Tibial nerve (tissue), 4 donors: ENCODE measurements at regions not wholly inside any gene's neighbourhood (a gene's known extent, or its start where the extent isn't known, plus 50 kb on each side); places are given as distances from the start of the nearest gene placed in this dataset.

Source experiments
- CTCF ChIP-seq, 5 experiments: fragments of 200-600 bp in 3 of 5; fragments of 450-650 bp in 2 of 5; sonication (generic) in 3 of 5; IDR thresholded peaks; one replicate each; pipeline ENCODE4 v1.5.1; 2016 to 2019; ENCODE audit warnings: antibody characterized with exemption in 5 of 5, mild to moderate bottlenecking in 3 of 5, moderate library complexity in 2 of 5
- EP300 ChIP-seq, 2 donors: sonication (generic); formaldehyde crosslinking; IDR thresholded peaks; one replicate each; pipeline ENCODE4 v1.6.1; 2017; ENCODE audit warnings: antibody characterized with exemption in 2 of 2, mild to moderate bottlenecking in 1 of 2
- POLR2A ChIP-seq, 2 donors: fragments of 450-650 bp; IDR thresholded peaks; one replicate each; pipeline ENCODE4 v1.6.1; 2017; ENCODE audit warnings: antibody characterized with exemption in 2 of 2, mild to moderate bottlenecking in 2 of 2, moderate library complexity in 2 of 2

GRCh38 chr7:138377306-138377705 lies 82.8 kb upstream of the TRIM24 start:
- TF ChIP-seq CTCF (IDR thresholded peaks at IDR 0.05) (no peak), POLR2A (IDR thresholded peaks at IDR 0.05) (no peak), EP300 (IDR thresholded peaks at IDR 0.05) (no peak)
